ENCODE measurements at regions not wholly inside any gene's neighbourhood (a gene's known extent, or its start where the extent isn't known, plus 50 kb on each side); places are given as distances from the start of the nearest gene placed in this dataset.

- no peak overlapping the region for H3K4me3 ChIP-seq
- ATAC-seq (ENCODE audit: insufficient read depth, low FRiP score) = no peak
- H3K9me3 ChIP-seq (ENCODE audit: control insufficient read depth in 4 of 4, insufficient read depth in 3 of 4, low read length in 3 of 4) = peaks cover 0 to under 1% (median 0%) of the 10 kb centered on the region in 4 donors
- no peaks in the 10 kb centered on the region for H3K36me3 ChIP-seq (ENCODE audit: control insufficient read depth in 4 of 4, insufficient read depth in 4 of 4, low read length in 4 of 4)
- whole genome bisulfite sequencing, 2 donors = 71 to 83% methylated on average over 3 of the region's 3 CpGs
- no peak for DNase-seq
- H3K9ac ChIP-seq (ENCODE audit: insufficient read depth in 1 of 2, low read length in 2 of 2) = no peak overlapping the region
- no peak overlapping the region for H3K27ac ChIP-seq (ENCODE audit: low read depth in 1 of 2, low read length in 1 of 2)
- no peak for TF ChIP-seq CTCF (IDR thresholded peaks at IDR 0.05; ENCODE audit: control extremely low read depth, extremely low read depth)
- H3K4me1 ChIP-seq (ENCODE audit: control insufficient read depth in 5 of 5, insufficient read depth in 5 of 5, low read length in 5 of 5) = no peaks in the 10 kb centered on the region
- H3K27me3 ChIP-seq (ENCODE audit: control insufficient read depth in 3 of 3, insufficient read depth in 3 of 3, low read length in 2 of 3) = no peaks in the 10 kb centered on the region
These were observed 407.6 kb upstream of the DEPDC1 start for GRCh38 chr1:68904477-68904876.

GRCh38 chr1:68906431-68906830 is 409.5 kb upstream of the DEPDC1 start:
- no peaks in the 10 kb centered on the region for H3K36me3 ChIP-seq (ENCODE audit: control insufficient read depth in 4 of 4, insufficient read depth in 4 of 4, low read length in 4 of 4)
- no peak overlapping the region for H3K4me3 ChIP-seq
- H3K27me3 ChIP-seq (ENCODE audit: control insufficient read depth in 3 of 3, insufficient read depth in 3 of 3, low read length in 2 of 3) = no peaks in the 10 kb centered on the region
- H3K4me1 ChIP-seq (ENCODE audit: control insufficient read depth in 5 of 5, insufficient read depth in 5 of 5, low read length in 5 of 5) = no peaks in the 10 kb centered on the region
- no peak overlapping the region for H3K27ac ChIP-seq (ENCODE audit: low read depth in 1 of 2, low read length in 1 of 2)
- no peak for TF ChIP-seq CTCF (IDR thresholded peaks at IDR 0.05; ENCODE audit: control extremely low read depth, extremely low read depth)
- ATAC-seq (ENCODE audit: insufficient read depth, low FRiP score) = no peak
- peaks cover 0 to 6% (median 0%) of the 10 kb centered on the region in 4 donors for H3K9me3 ChIP-seq (ENCODE audit: control insufficient read depth in 4 of 4, insufficient read depth in 3 of 4, low read length in 3 of 4)
- no peak overlapping the region for H3K9ac ChIP-seq (ENCODE audit: insufficient read depth in 1 of 2, low read length in 2 of 2)
- 86 to 89% methylated on average over 3 of the region's 3 CpGs for WGBS, 2 donors
- no peak for DNase-seq

GRCh38 chr1:68907491-68907890 is 410.6 kb upstream of the DEPDC1 start:
- no peak overlapping the region for H3K4me3 ChIP-seq
- no peaks in the 10 kb centered on the region for H3K36me3 ChIP-seq (ENCODE audit: control insufficient read depth in 4 of 4, insufficient read depth in 4 of 4, low read length in 4 of 4)
- H3K9me3 ChIP-seq (ENCODE audit: control insufficient read depth in 4 of 4, insufficient read depth in 3 of 4, low read length in 3 of 4) = peaks cover 0 to 6% (median 0%) of the 10 kb centered on the region in 4 donors
- ATAC-seq (ENCODE audit: insufficient read depth, low FRiP score) (no peak), DNase-seq (no peak)
- TF ChIP-seq CTCF (IDR thresholded peaks at IDR 0.05; ENCODE audit: control extremely low read depth, extremely low read depth) = no peak
- no peak overlapping the region for H3K9ac ChIP-seq (ENCODE audit: insufficient read depth in 1 of 2, low read length in 2 of 2)
- H3K4me1 ChIP-seq (ENCODE audit: control insufficient read depth in 5 of 5, insufficient read depth in 5 of 5, low read length in 5 of 5) = no peaks in the 10 kb centered on the region
- 79 to 81% methylated on average over 5 of the region's 5 CpGs for WGBS, 2 donors
- H3K27me3 ChIP-seq (ENCODE audit: control insufficient read depth in 3 of 3, insufficient read depth in 3 of 3, low read length in 2 of 3) = no peaks in the 10 kb centered on the region
- H3K27ac ChIP-seq (ENCODE audit: low read depth in 1 of 2, low read length in 1 of 2) = no peak overlapping the region

- no peak overlapping the region for H3K4me3 ChIP-seq
- no peak overlapping the region for H3K27ac ChIP-seq (ENCODE audit: low read depth in 1 of 2, low read length in 1 of 2)
- DNase-seq (peak in 2 of 3 donors; percentile 15 to 40), ATAC-seq (ENCODE audit: insufficient read depth, low FRiP score) (no peak)
- no peak overlapping the region for H3K9ac ChIP-seq (ENCODE audit: insufficient read depth in 1 of 2, low read length in 2 of 2)
- H3K4me1 ChIP-seq (ENCODE audit: control insufficient read depth in 5 of 5, insufficient read depth in 5 of 5, low read length in 5 of 5) = no peaks in the 10 kb centered on the region
- TF ChIP-seq CTCF (IDR thresholded peaks at IDR 0.05; ENCODE audit: control extremely low read depth, extremely low read depth) = no peak
- H3K9me3 ChIP-seq (ENCODE audit: control insufficient read depth in 4 of 4, insufficient read depth in 3 of 4, low read length in 3 of 4) = peaks cover 0 to 6% (median 0%) of the 10 kb centered on the region in 4 donors
- 61 to 63% methylated on average over 2 of the region's 2 CpGs for WGBS, 2 donors
- no peaks in the 10 kb centered on the region for H3K36me3 ChIP-seq (ENCODE audit: control insufficient read depth in 4 of 4, insufficient read depth in 4 of 4, low read length in 4 of 4)
- no peaks in the 10 kb centered on the region for H3K27me3 ChIP-seq (ENCODE audit: control insufficient read depth in 3 of 3, insufficient read depth in 3 of 3, low read length in 2 of 3)
These were observed 411.4 kb upstream of the DEPDC1 start for GRCh38 chr1:68908316-68908715.
